Gastroesophageal sphincter (tissue), 3 donors: ENCODE measurements at regions not wholly inside any gene's neighbourhood (a gene's known extent, or its start where the extent isn't known, plus 50 kb on each side); places are given as distances from the start of the nearest gene placed in this dataset.

Experiments
- CTCF ChIP-seq, 4 experiments: fragments of 200-600 bp in 2 of 4; fragments of 450-650 bp in 2 of 4; sonication (generic) in 1 of 4; IDR thresholded peaks; one replicate each; pipeline ENCODE4 v1.5.1; 2017 to 2019; ENCODE audit warnings: antibody characterized with exemption in 4 of 4, mild to moderate bottlenecking in 2 of 4, moderate library complexity in 2 of 4
- EP300 ChIP-seq: sonication (generic); formaldehyde crosslinking; IDR thresholded peaks from one replicate; pipeline ENCODE4 v1.6.1; 2017; ENCODE audit warnings: antibody characterized with exemption, mild to moderate bottlenecking
- POLR2A ChIP-seq, 2 donors: fragments of 450-650 bp; IDR thresholded peaks; one replicate each; pipeline ENCODE4 v1.6.1; 2017; ENCODE audit warnings: antibody characterized with exemption in 2 of 2, mild to moderate bottlenecking in 2 of 2, moderate library complexity in 1 of 2
- POLR2AphosphoS5 ChIP-seq: sonication (generic); formaldehyde crosslinking; IDR thresholded peaks from one replicate; pipeline ENCODE4 v1.6.1; 2017; ENCODE audit warnings: antibody characterized with exemption

GRCh38 chr5:97835112-97835511, 652.1 kb upstream of the RIOK2 start:
- TF ChIP-seq CTCF (IDR thresholded peaks at IDR 0.05): no peak
- TF ChIP-seq POLR2A (IDR thresholded peaks at IDR 0.05): no peak
- TF ChIP-seq POLR2AphosphoS5: no peak
- TF ChIP-seq EP300: no peak
